Keratinocyte (primary cell): ENCODE measurements at regions not wholly inside any gene's neighbourhood (a gene's known extent, or its start where the extent isn't known, plus 50 kb on each side); places are given as distances from the start of the nearest gene placed in this dataset.
A peak's percentile ranks its signal among the peaks of the same experiment; 100 is the strongest.

Experiments
- DNase-seq: peaks from one replicate; pipeline ENCODE4 v3.0.0-alpha.2; 2011; ENCODE audit warnings: low read depth, missing footprints, low spot score
- FAIRE-seq: peaks from 2 replicates; lab custom pipeline; 2011; peaks lifted over from hg19 to GRCh38; lab: Jason Lieb, UNC
- H2AFZ ChIP-seq: 2 replicates; pipeline ENCODE4 v1.6.0; 2012; ENCODE audit warnings: low read length, control low read depth, inconsistent platforms; ENCODE audit not compliant: control insufficient read depth
- H3K27ac ChIP-seq: 2 replicates; pipeline ENCODE4 v1.5.1; 2011; ENCODE audit warnings: low read length; ENCODE audit not compliant: control insufficient read depth, insufficient read depth
- H3K27me3 ChIP-seq: 3 replicates; pipeline ENCODE4 v1.6.0; 2011; ENCODE audit warnings: low read length; ENCODE audit not compliant: control insufficient read depth, insufficient read depth; ENCODE audit errors: extremely low read depth
- H3K36me3 ChIP-seq, 2 experiments: 2 replicates in 1 of 2; 3 replicates in 1 of 2; pipeline ENCODE4 v1.5.1; 2011; ENCODE audit warnings: low read length in 2 of 2, mild to moderate bottlenecking in 1 of 2; ENCODE audit not compliant: control insufficient read depth in 2 of 2, insufficient read depth in 2 of 2; ENCODE audit errors: extremely low read depth in 1 of 2
- H3K4me1 ChIP-seq: 3 replicates; pipeline ENCODE4 v1.5.1; 2011; ENCODE audit warnings: low read length; ENCODE audit not compliant: control insufficient read depth, insufficient read depth; ENCODE audit errors: extremely low read depth
- H3K4me2 ChIP-seq: 3 replicates; pipeline ENCODE4 v1.6.0; 2011; ENCODE audit warnings: low read depth, low read length; ENCODE audit not compliant: control insufficient read depth, insufficient read depth; ENCODE audit errors: extremely low read depth
- H3K4me3 ChIP-seq, 3 experiments: fragments of 200-600 bp in 1 of 3; sonication (generic) in 1 of 3; 2 replicates in 2 of 3; 3 replicates in 1 of 3; pipeline ENCODE4 v1.5.1; 2011 to 2016; ENCODE audit warnings: low read length in 3 of 3, mild to moderate bottlenecking in 3 of 3, control low read depth in 2 of 3, inconsistent platforms in 1 of 3, low read depth in 1 of 3, mixed read lengths in 1 of 3, mixed run types in 1 of 3, moderate library complexity in 1 of 3; ENCODE audit not compliant: control insufficient read depth in 2 of 3, insufficient read depth in 2 of 3; ENCODE audit errors: extremely low read depth in 1 of 3
- H3K79me2 ChIP-seq: 2 replicates; pipeline ENCODE4 v1.6.0; 2012; ENCODE audit warnings: low read length; ENCODE audit not compliant: control insufficient read depth, insufficient read depth
- H3K9ac ChIP-seq: 3 replicates; pipeline ENCODE4 v1.6.0; 2011; ENCODE audit warnings: low read length; ENCODE audit not compliant: control insufficient read depth, insufficient read depth; ENCODE audit errors: extremely low read depth
- H3K9me1 ChIP-seq: 3 replicates; pipeline ENCODE4 v1.6.0; 2011; ENCODE audit warnings: low read length; ENCODE audit not compliant: control insufficient read depth, insufficient read depth; ENCODE audit errors: extremely low read depth
- H3K9me3 ChIP-seq: 2 replicates; pipeline ENCODE4 v1.5.1; 2012; ENCODE audit warnings: low read depth, low read length; ENCODE audit not compliant: control insufficient read depth
- H4K20me1 ChIP-seq: 3 replicates; pipeline ENCODE4 v1.6.0; 2011; ENCODE audit warnings: low read length; ENCODE audit not compliant: control insufficient read depth, insufficient read depth; ENCODE audit errors: extremely low read depth
- CTCF ChIP-seq, 3 experiments: IDR thresholded peaks in 1 of 3; conservative IDR thresholded peaks in 1 of 3; optimal IDR thresholded peaks in 1 of 3; 2 replicates in 2 of 3; 3 replicates in 1 of 3; pipeline versions ENCODE3 to v1.5.1; 2011; ENCODE audit warnings: low read length in 3 of 3, mild to moderate bottlenecking in 3 of 3, moderate library complexity in 2 of 3, control low read depth in 1 of 3, inconsistent platforms in 1 of 3; ENCODE audit not compliant: insufficient read depth in 2 of 3; ENCODE audit errors: extremely low read depth in 1 of 3
- EZH2 ChIP-seq: IDR thresholded peaks from one replicate; pipeline ENCODE4 v1.6.1; 2012; ENCODE audit warnings: inconsistent platforms, mild to moderate bottlenecking, low read length, moderate library complexity
- dilution Hi-C: fragments of 300-500 bp; cut with MboI; formaldehyde crosslinking; loops from one replicate; pipeline ENCODE4 v1.7.0; 2020; ENCODE audit warnings: low sequenced_read_pairs; ENCODE audit not compliant: extremely low pct_ligation_motif_present

DNA sequence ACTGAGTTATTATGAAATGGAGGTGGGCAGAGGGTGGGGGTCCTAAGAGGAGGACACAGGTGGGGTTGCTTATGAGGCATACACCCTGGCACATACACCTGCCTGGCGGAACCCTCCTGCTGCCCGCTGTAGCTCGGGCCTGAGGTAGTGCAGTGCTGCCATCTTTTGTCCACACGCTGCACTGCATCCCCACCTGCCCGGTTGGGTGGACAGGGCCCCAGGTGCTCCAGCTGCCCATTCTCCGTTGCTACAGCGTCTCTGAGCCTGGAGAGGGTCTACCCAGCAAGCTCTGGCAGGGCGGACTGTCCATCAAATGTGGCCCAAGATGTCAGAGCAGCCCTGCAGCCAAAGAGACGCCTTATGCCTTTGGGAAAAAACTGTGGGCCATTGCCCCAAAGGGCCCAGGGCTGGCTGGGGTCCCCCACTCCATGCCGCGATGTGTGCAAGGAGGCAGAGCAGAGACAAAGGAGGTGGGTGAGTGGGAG, 131.2 kb downstream of the BUD13 start:
- Histone ChIP-seq H3K27me3 (no peaks in the 10 kb centered on the region), H3K27ac (no peak overlapping the region), H3K4me1 (no peaks in the 10 kb centered on the region), H2AFZ (no peak overlapping the region), H3K9ac (no peak overlapping the region), H3K36me3 (no peaks in the 10 kb centered on the region), H3K9me1 (no peaks in the 10 kb centered on the region), H3K4me2 (no peak overlapping the region), H3K79me2 (no peaks in the 10 kb centered on the region), H4K20me1 (no peaks in the 10 kb centered on the region), H3K4me3 (no peak overlapping the region), H3K9me3 (no peaks in the 10 kb centered on the region)
- dilution Hi-C loops, result no loop called here
- DNase-seq, result no peak
- FAIRE-seq, result peak; percentile 51
- peak; percentile 79 to 99 (median 96) for TF ChIP-seq CTCF (optimal IDR thresholded peaks at IDR 0.05 in 1 of 3, IDR thresholded peaks at IDR 0.05 in 1 of 3, conservative IDR thresholded peaks at IDR 0.05 in 1 of 3; ENCODE audit: extremely low read depth in 1 of 3, insufficient read depth in 2 of 3, low read length in 3 of 3)
- no peak for TF ChIP-seq EZH2

DNA sequence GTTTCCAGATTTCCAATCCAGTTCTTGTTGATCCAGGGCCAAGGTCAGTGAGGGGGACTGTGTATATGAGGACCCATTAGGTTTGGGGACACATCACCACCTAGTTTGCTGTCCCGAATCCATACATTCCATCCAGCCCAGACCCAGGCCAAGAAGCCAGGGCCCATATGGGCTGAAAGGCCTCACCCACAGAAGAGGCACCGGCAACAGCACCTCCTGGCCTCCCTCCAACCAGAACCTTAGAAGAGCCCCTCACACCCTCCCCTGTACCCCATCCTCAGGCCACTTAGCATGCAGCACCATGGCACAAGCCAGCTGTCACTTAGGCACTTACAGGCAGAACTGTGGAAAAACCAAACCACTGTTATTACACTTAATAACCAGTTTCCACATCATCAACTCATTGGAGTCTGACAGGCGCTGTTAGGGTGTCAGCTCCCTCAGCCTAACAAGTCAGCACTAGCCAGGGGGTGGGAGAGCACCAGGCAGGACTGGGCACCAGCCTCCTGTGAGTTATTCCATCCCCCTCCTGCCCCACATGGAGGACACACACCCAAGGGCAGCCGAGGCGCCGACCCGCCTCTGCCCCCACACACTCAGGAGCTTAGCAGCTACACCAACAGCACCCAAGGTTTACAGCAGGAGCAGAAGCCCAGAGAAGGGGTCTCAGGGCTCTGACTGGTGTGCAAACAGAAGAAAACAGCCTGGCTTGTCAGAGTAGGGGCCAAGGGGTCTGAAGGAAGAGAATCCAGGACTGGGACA, 132.0 kb downstream of the BUD13 start:
- H3K27me3 ChIP-seq, result no peaks in the 10 kb centered on the region
- H3K79me2 ChIP-seq, result no peaks in the 10 kb centered on the region
- no peaks in the 10 kb centered on the region for H3K36me3 ChIP-seq
- no peak overlapping the region for H3K4me2 ChIP-seq
- FAIRE-seq, result no peak
- no peaks in the 10 kb centered on the region for H3K4me1 ChIP-seq
- H3K9me1 ChIP-seq, result no peaks in the 10 kb centered on the region
- H3K9ac ChIP-seq, result no peak overlapping the region
- dilution Hi-C loops, result no loop called here
- no peak overlapping the region for H3K27ac ChIP-seq
- no peak overlapping the region for H3K4me3 ChIP-seq
- no peak for TF ChIP-seq CTCF (optimal IDR thresholded peaks at IDR 0.05 in 1 of 3, IDR thresholded peaks at IDR 0.05 in 1 of 3, conservative IDR thresholded peaks at IDR 0.05 in 1 of 3; ENCODE audit: extremely low read depth in 1 of 3, insufficient read depth in 2 of 3, low read length in 3 of 3)
- no peak for TF ChIP-seq EZH2
- no peaks in the 10 kb centered on the region for H3K9me3 ChIP-seq
- no peaks in the 10 kb centered on the region for H4K20me1 ChIP-seq
- no peak for DNase-seq
- H2AFZ ChIP-seq, result no peak overlapping the region
